ENCODE measurements at regions not wholly inside any gene's neighbourhood (a gene's known extent, or its start where the extent isn't known, plus 50 kb on each side); places are given as distances from the start of the nearest gene placed in this dataset.

GRCh38 chr9:88808019-88808656, 183.1 kb upstream of the S1PR3 start:
- no peak overlapping the region for H3K4me3 ChIP-seq (ENCODE audit: low read depth, low read length)
- TF ChIP-seq POLR2A (IDR thresholded peaks at IDR 0.05; ENCODE audit: extremely low read depth, insufficient read length) = no peak
- no peak for TF ChIP-seq CTCF (IDR thresholded peaks at IDR 0.05; ENCODE audit: low read depth, low read length)
- TF ChIP-seq MAX (IDR thresholded peaks at IDR 0.05; ENCODE audit: low read depth, low read length) = no peak
- no peak for TF ChIP-seq MYC (IDR thresholded peaks at IDR 0.05; ENCODE audit: low read depth, low read length)
- peak; percentile 36 for DNase-seq (ENCODE audit: low read depth)

GRCh38 chr9:88808761-88809354, 182.4 kb upstream of the S1PR3 start:
- no peak overlapping the region for H3K4me3 ChIP-seq (ENCODE audit: low read depth, low read length)
- TF ChIP-seq MAX (IDR thresholded peaks at IDR 0.05; ENCODE audit: low read depth, low read length) (no peak), MYC (IDR thresholded peaks at IDR 0.05; ENCODE audit: low read depth, low read length) (no peak), POLR2A (IDR thresholded peaks at IDR 0.05; ENCODE audit: extremely low read depth, insufficient read length) (no peak), CTCF (IDR thresholded peaks at IDR 0.05; ENCODE audit: low read depth, low read length) (no peak)
- no peak for DNase-seq (ENCODE audit: low read depth)

- no peak for DNase-seq (ENCODE audit: low read depth)
- H3K4me3 ChIP-seq (ENCODE audit: low read depth, low read length) = no peak overlapping the region
- no peak for TF ChIP-seq CTCF (IDR thresholded peaks at IDR 0.05; ENCODE audit: low read depth, low read length)
- no peak for TF ChIP-seq POLR2A (IDR thresholded peaks at IDR 0.05; ENCODE audit: extremely low read depth, insufficient read length)
- no peak for TF ChIP-seq MAX (IDR thresholded peaks at IDR 0.05; ENCODE audit: low read depth, low read length)
- TF ChIP-seq MYC (IDR thresholded peaks at IDR 0.05; ENCODE audit: low read depth, low read length) = no peak
These were observed 181.7 kb upstream of the S1PR3 start for GRCh38 chr9:88809355-88810161.

GRCh38 chr9:88810826-88811225, 180.4 kb upstream of the S1PR3 start:
- H3K4me3 ChIP-seq (ENCODE audit: low read depth, low read length) = no peak overlapping the region
- TF ChIP-seq MYC (IDR thresholded peaks at IDR 0.05; ENCODE audit: low read depth, low read length) (no peak), CTCF (IDR thresholded peaks at IDR 0.05; ENCODE audit: low read depth, low read length) (no peak), POLR2A (IDR thresholded peaks at IDR 0.05; ENCODE audit: extremely low read depth, insufficient read length) (no peak), MAX (IDR thresholded peaks at IDR 0.05; ENCODE audit: low read depth, low read length) (no peak)
- no peak for DNase-seq (ENCODE audit: low read depth)

- no peak for DNase-seq (ENCODE audit: low read depth)
- no peak for TF ChIP-seq MAX (IDR thresholded peaks at IDR 0.05; ENCODE audit: low read depth, low read length)
- TF ChIP-seq MYC (IDR thresholded peaks at IDR 0.05; ENCODE audit: low read depth, low read length) = no peak
- TF ChIP-seq CTCF (IDR thresholded peaks at IDR 0.05; ENCODE audit: low read depth, low read length) = no peak
- TF ChIP-seq POLR2A (IDR thresholded peaks at IDR 0.05; ENCODE audit: extremely low read depth, insufficient read length) = no peak
These were observed 179.8 kb upstream of the S1PR3 start for GRCh38 chr9:88811511-88811910.

More at GRCh38 chr9:88811511-88811910, 179.8 kb upstream of the S1PR3 start:
- H3K4me3 ChIP-seq (ENCODE audit: low read depth, low read length) = no peak overlapping the region

All from NB4 (cell line).